IMR-90 (cell line): ENCODE measurements at regions not wholly inside any gene's neighbourhood (a gene's known extent, or its start where the extent isn't known, plus 50 kb on each side); places are given as distances from the start of the nearest gene placed in this dataset.

Experiments
- BHLHE40 ChIP-seq: fragments of 150-350 bp; IDR thresholded peaks from 2 replicates; pipeline ENCODE4 v1.6.1; 2016; ENCODE audit warnings: mild to moderate bottlenecking, low read depth, low read length
- CEBPB ChIP-seq: IDR thresholded peaks from 2 replicates; pipeline ENCODE4 v1.6.1; 2012; ENCODE audit warnings: low read depth, low read length, improper control_type of control experiment
- CTCF ChIP-seq: conservative IDR thresholded peaks from 2 replicates; pipeline ENCODE4 v1.5.1; 2012; ENCODE audit warnings: mild to moderate bottlenecking, low read depth, low read length, improper control_type of control experiment
- MAFK ChIP-seq: IDR thresholded peaks from 2 replicates; pipeline ENCODE4 v1.6.1; 2012; ENCODE audit warnings: low read depth, low read length, improper control_type of control experiment
- MAZ ChIP-seq: IDR thresholded peaks from 2 replicates; pipeline ENCODE4 v1.6.1; 2012; ENCODE audit warnings: low read depth, mild to moderate bottlenecking, low read length, improper control_type of control experiment, moderate library complexity, borderline replicate concordance
- MXI1 ChIP-seq: IDR thresholded peaks from 2 replicates; pipeline ENCODE4 v1.6.1; 2012; ENCODE audit warnings: low read depth, mild to moderate bottlenecking, low read length, moderate library complexity, borderline replicate concordance
- NFE2L2 ChIP-seq: fragments of 150-350 bp; IDR thresholded peaks from 2 replicates; pipeline ENCODE4 v1.6.1; 2016; ENCODE audit warnings: low read depth, mild to moderate bottlenecking, low read length
- POLR2A ChIP-seq: IDR thresholded peaks from 2 replicates; pipeline ENCODE4 v1.6.1; 2012; ENCODE audit warnings: mild to moderate bottlenecking, low read depth, low read length
- RAD21 ChIP-seq: IDR thresholded peaks from 2 replicates; pipeline ENCODE4 v1.6.1; 2012; ENCODE audit warnings: low read length, improper control_type of control experiment
- RCOR1 ChIP-seq: IDR thresholded peaks from 2 replicates; pipeline ENCODE4 v1.6.1; 2012; ENCODE audit warnings: mild to moderate bottlenecking, low read length, improper control_type of control experiment; ENCODE audit not compliant: insufficient replicate concordance
- RFX5 ChIP-seq: IDR thresholded peaks from 2 replicates; pipeline ENCODE4 v1.8.0; 2012; ENCODE audit warnings: low read depth, mild to moderate bottlenecking, low read length, moderate library complexity
- SMC3 ChIP-seq: fragments of 150-350 bp; IDR thresholded peaks from 2 replicates; pipeline ENCODE4 v1.6.1; 2016; ENCODE audit warnings: low read depth, mild to moderate bottlenecking, antibody characterized with exemption, low read length, moderate library complexity

- TF ChIP-seq RAD21, result no peak
- TF ChIP-seq SMC3, result no peak
- no peak for TF ChIP-seq CEBPB
- TF ChIP-seq POLR2A, result no peak
- no peak for TF ChIP-seq CTCF
- no peak for TF ChIP-seq BHLHE40
- no peak for TF ChIP-seq NFE2L2
- no peak for TF ChIP-seq MAFK
- no peak for TF ChIP-seq MAZ
- TF ChIP-seq MXI1, result no peak
- TF ChIP-seq RCOR1, result no peak
- TF ChIP-seq RFX5, result no peak
These were observed 575.8 kb upstream of the B3GALT2 start for GRCh38 chr1:193762236-193762635.
